ENCODE measurements at regions not wholly inside any gene's neighbourhood (a gene's known extent, or its start where the extent isn't known, plus 50 kb on each side); places are given as distances from the start of the nearest gene placed in this dataset.

- TF ChIP-seq CTCF (conservative IDR thresholded peaks at IDR 0.05 in 1 of 2, IDR thresholded peaks at IDR 0.05 in 1 of 2; ENCODE audit: extremely low read depth in 1 of 2, insufficient read depth in 1 of 2, low read depth in 1 of 2, low read length in 2 of 2) (no peak), EZH2 (IDR thresholded peaks at IDR 0.05; ENCODE audit: borderline replicate concordance, low read length) (no peak)
Measured at GRCh38 chr12:71041476-71041875, 116.3 kb downstream of the TSPAN8 start.
